Spleen (tissue), 11 donors: ENCODE measurements at regions not wholly inside any gene's neighbourhood (a gene's known extent, or its start where the extent isn't known, plus 50 kb on each side); places are given as distances from the start of the nearest gene placed in this dataset.
A peak's percentile ranks its signal among the peaks of the same experiment; 100 is the strongest.
"Not testable (repeated sequence)": the region's sequence is repeated elsewhere in the genome, so short reads cannot be mapped to it uniquely, and the experiment has no call there.

Source experiments
- DNase-seq: peaks from one replicate; pipeline ENCODE4 v3.0.0-alpha.2; 2020
- H3K27ac ChIP-seq, 8 donors: fragments of 200-600 bp; sonication (generic) in 7 of 8; 1 replicate in 4 of 8; 2 replicates in 4 of 8; pipeline versions ENCODE4 v1.5.0 to v1.8.0; 2016 to 2021; ENCODE audit warnings: inconsistent platforms in 4 of 8, mild to moderate bottlenecking in 4 of 8, moderate library complexity in 1 of 8
- H3K27me3 ChIP-seq, 7 donors: fragments of 200-600 bp; sonication (generic) in 6 of 7; replicated peaks in 1 of 7; 1 replicate in 4 of 7; 2 replicates in 3 of 7; pipeline versions ENCODE4 v1.5.0 to v1.8.0; 2016 to 2021; ENCODE audit warnings: inconsistent platforms in 3 of 7, mild to moderate bottlenecking in 1 of 7
- H3K36me3 ChIP-seq, 6 donors: fragments of 200-600 bp; sonication (generic) in 5 of 6; 1 replicate in 4 of 6; 2 replicates in 2 of 6; pipeline versions ENCODE4 v1.5.0 to v1.8.0; 2016 to 2021; ENCODE audit warnings: inconsistent platforms in 2 of 6
- H3K4me1 ChIP-seq, 6 donors: fragments of 200-600 bp; sonication (generic) in 5 of 6; 1 replicate in 3 of 6; 2 replicates in 3 of 6; pipeline versions ENCODE4 v1.5.0 to v1.8.0; 2016 to 2021; ENCODE audit warnings: inconsistent platforms in 3 of 6
- H3K4me3 ChIP-seq, 8 donors: fragments of 200-600 bp; sonication (generic) in 7 of 8; 1 replicate in 4 of 8; 2 replicates in 4 of 8; pipeline versions ENCODE4 v1.5.0 to v1.8.0; 2016 to 2021; ENCODE audit warnings: inconsistent platforms in 4 of 8, mild to moderate bottlenecking in 4 of 8, moderate library complexity in 2 of 8
- H3K9me3 ChIP-seq, 8 donors: fragments of 200-600 bp; sonication (generic) in 7 of 8; 1 replicate in 4 of 8; 2 replicates in 4 of 8; pipeline versions ENCODE4 v1.5.0 to v1.8.0; 2016 to 2021; ENCODE audit warnings: inconsistent platforms in 4 of 8
- POLR2A ChIP-seq, 3 donors: fragments of 450-650 bp; IDR thresholded peaks; one replicate each; pipeline ENCODE4 v1.5.1; 2017; ENCODE audit warnings: antibody characterized with exemption in 3 of 3, mild to moderate bottlenecking in 1 of 3
- POLR2AphosphoS5 ChIP-seq, 3 donors: sonication (generic); formaldehyde crosslinking; IDR thresholded peaks; one replicate each; pipeline ENCODE4 v1.5.1; 2017; ENCODE audit warnings: antibody characterized with exemption in 3 of 3
- WGBS, 5 donors: extraction: QIAGEN DNeasy Blood & Tissue Kit in 3 of 5; methylation state at CpG; one replicate each; pipeline versions ENCODE4 v1.1.5 to v1.1.7; 2013 to 2018; 5-methylcytosine and 5-hydroxymethylcytosine counted together
- intact Hi-C: fragments of 100-400 bp; cut with DNase I; formaldehyde crosslinking; loops from one replicate; pipeline ENCODE4 v1.15.0; 2023; ENCODE audit warnings: low total_unique reads
- TF ChIP-seq, protein P1 (sequence below), 11 experiments: fragments of 200-600 bp in 7 of 11; fragments of 450-650 bp in 4 of 11; sonication (generic) in 4 of 11; IDR thresholded peaks in 8 of 11; conservative IDR thresholded peaks in 3 of 11; 1 replicate in 7 of 11; 2 replicates in 4 of 11; pipeline versions ENCODE4 v1.4.0 to v1.8.0; 2016 to 2021; ENCODE audit warnings: antibody characterized with exemption in 11 of 11, inconsistent platforms in 4 of 11, mild to moderate bottlenecking in 1 of 11
- donor health status: healthy with polysubstance abuse.
- donor health status: DM: no; HTN: no; CAD: no; lungs with moderate emphysema.
- donor health status: DM: no; HTN: no; CAD: no.
- donor health status: Bipolar disorder and iron deficiency.
- donor health status: healthy.
- donor health status: DM: no; HTN: no; CAD: no.
- donor health status: DM: yes; HTN: yes; CAD: no.

DNA sequence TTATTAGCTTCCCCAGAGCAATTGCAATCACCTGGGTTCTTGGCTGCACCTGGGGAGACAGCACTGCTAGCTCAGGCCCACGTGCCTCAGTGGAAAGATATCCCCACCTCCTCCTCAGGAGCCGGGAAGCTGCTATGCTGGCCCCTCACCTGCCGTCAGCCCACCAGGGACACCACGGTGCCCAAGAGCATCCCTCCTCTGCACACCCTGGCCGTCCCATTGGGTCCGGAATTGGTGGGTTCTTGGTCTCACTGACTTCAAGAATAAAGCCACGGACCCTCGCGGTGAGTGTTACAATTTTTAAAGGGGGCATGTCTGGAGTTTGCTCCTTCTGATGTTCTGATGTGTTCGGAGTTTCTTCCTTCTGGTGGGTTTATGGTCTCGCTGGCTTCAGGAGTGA lies 72.3 kb upstream of the MEF2A start:
- WGBS, 5 donors, result 92 to 96% (median 93%) methylated on average over 11 of the region's 11 CpGs
- no peak overlapping the region for H3K4me3 ChIP-seq

GRCh38 chr15:99494536-99495233 lies 71.1 kb upstream of the MEF2A start:
- H3K4me3 ChIP-seq, DNase-seq, H3K36me3 ChIP-seq, intact Hi-C loops, H3K9me3 ChIP-seq, H3K27me3 ChIP-seq, H3K27ac ChIP-seq: not testable (repeated sequence)
- H3K4me1 ChIP-seq, result peaks cover 0 to 22% (median 12%) of the 10 kb centered on the region in 6 donors
- WGBS, 5 donors, result 91 to 100% (median 92%) methylated on average over 3 to 40 of the region's 40 CpGs

More for the DNA sequence above, 72.3 kb upstream of the MEF2A start:
- no peak overlapping the region for H3K27ac ChIP-seq
- peaks cover 0 to 20% (median 12%) of the 10 kb centered on the region in 6 donors for H3K4me1 ChIP-seq
- intact Hi-C loops, result no loop called here
- no peak for DNase-seq
- no peaks in the 10 kb centered on the region for H3K27me3 ChIP-seq
- H3K9me3 ChIP-seq, result no peaks in the 10 kb centered on the region
- no peaks in the 10 kb centered on the region for H3K36me3 ChIP-seq
- TF ChIP-seq POLR2AphosphoS5 (IDR thresholded peaks at IDR 0.05) (no peak), POLR2A (IDR thresholded peaks at IDR 0.05) (no peak)
- TF ChIP-seq, protein P1, sequence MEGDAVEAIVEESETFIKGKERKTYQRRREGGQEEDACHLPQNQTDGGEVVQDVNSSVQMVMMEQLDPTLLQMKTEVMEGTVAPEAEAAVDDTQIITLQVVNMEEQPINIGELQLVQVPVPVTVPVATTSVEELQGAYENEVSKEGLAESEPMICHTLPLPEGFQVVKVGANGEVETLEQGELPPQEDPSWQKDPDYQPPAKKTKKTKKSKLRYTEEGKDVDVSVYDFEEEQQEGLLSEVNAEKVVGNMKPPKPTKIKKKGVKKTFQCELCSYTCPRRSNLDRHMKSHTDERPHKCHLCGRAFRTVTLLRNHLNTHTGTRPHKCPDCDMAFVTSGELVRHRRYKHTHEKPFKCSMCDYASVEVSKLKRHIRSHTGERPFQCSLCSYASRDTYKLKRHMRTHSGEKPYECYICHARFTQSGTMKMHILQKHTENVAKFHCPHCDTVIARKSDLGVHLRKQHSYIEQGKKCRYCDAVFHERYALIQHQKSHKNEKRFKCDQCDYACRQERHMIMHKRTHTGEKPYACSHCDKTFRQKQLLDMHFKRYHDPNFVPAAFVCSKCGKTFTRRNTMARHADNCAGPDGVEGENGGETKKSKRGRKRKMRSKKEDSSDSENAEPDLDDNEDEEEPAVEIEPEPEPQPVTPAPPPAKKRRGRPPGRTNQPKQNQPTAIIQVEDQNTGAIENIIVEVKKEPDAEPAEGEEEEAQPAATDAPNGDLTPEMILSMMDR (IDR thresholded peaks at IDR 0.05 in 8 of 11, conservative IDR thresholded peaks at IDR 0.05 in 3 of 11), result no peak

- H3K27ac ChIP-seq, result peak overlapping the region in 4 of 8 donors; percentile 4 to 56 (median 28)
- no peak for DNase-seq
- H3K4me3 ChIP-seq, result no peak overlapping the region
- peaks cover 0 to 31% (median 12%) of the 10 kb centered on the region in 6 donors for H3K4me1 ChIP-seq
- no peaks in the 10 kb centered on the region for H3K36me3 ChIP-seq
- intact Hi-C loops, result no loop called here
- 35 to 58% (median 43%) methylated on average over 11 to 13 of the region's 13 CpGs for WGBS, 5 donors
- H3K27me3 ChIP-seq, result no peaks in the 10 kb centered on the region
- TF ChIP-seq POLR2A (IDR thresholded peaks at IDR 0.05), result no peak
- TF ChIP-seq POLR2AphosphoS5 (IDR thresholded peaks at IDR 0.05), result no peak
- TF ChIP-seq, protein P1 (IDR thresholded peaks at IDR 0.05 in 8 of 11, conservative IDR thresholded peaks at IDR 0.05 in 3 of 11), result no peak
- H3K9me3 ChIP-seq, result no peaks in the 10 kb centered on the region
These were observed 70.1 kb upstream of the MEF2A start for GRCh38 chr15:99495430-99496301.

DNA sequence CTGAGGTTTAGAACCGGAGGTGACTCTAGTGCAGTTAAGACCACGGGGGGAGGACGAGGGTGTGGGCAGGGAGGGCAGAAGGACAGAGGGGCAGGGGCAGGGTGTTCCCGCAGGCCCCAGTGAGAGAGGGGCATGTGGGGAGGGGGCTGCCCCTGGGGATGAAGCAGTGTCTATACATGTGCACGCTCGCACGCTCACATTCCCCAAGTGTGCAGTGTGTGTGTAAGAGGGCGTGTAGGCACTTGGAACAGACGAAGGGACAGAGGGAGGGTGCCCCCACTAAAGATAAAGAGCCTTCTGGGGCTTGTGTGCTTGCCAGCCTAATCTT lies 69.5 kb upstream of the MEF2A start:
- 35 to 49% (median 42%) methylated on average over 9 of the region's 9 CpGs for WGBS, 5 donors
- Histone ChIP-seq H3K4me3 (no peak overlapping the region), H3K4me1 (peaks cover 0 to 37% (median 12%) of the 10 kb centered on the region in 6 donors), H3K27me3 (no peaks in the 10 kb centered on the region), H3K27ac (peak overlapping the region in 4 of 8 donors; percentile 4 to 56 (median 28)), H3K9me3 (no peaks in the 10 kb centered on the region), H3K36me3 (no peaks in the 10 kb centered on the region)
- DNase-seq, result no peak
- intact Hi-C loops, result no loop called here
- TF ChIP-seq, protein P1 (IDR thresholded peaks at IDR 0.05 in 8 of 11, conservative IDR thresholded peaks at IDR 0.05 in 3 of 11), result no peak
- TF ChIP-seq POLR2A (IDR thresholded peaks at IDR 0.05) (no peak), POLR2AphosphoS5 (IDR thresholded peaks at IDR 0.05) (no peak)
